Right lobe of liver (tissue), 4 donors: ENCODE measurements at regions not wholly inside any gene's neighbourhood (a gene's known extent, or its start where the extent isn't known, plus 50 kb on each side); places are given as distances from the start of the nearest gene placed in this dataset.

Experiments
- POLR2A ChIP-seq: fragments of 450-650 bp; IDR thresholded peaks from one replicate; pipeline ENCODE4 v1.6.1; 2017; ENCODE audit warnings: antibody characterized with exemption, mild to moderate bottlenecking
- TF ChIP-seq, protein P1 (sequence below), 4 donors: fragments of 200-600 bp in 3 of 4; fragments of 450-650 bp in 1 of 4; IDR thresholded peaks; one replicate each; pipeline versions ENCODE4 v1.5.1 to v1.8.0; 2016 to 2022; ENCODE audit warnings: antibody characterized with exemption in 4 of 4, mild to moderate bottlenecking in 2 of 4
- donor health status: DM: no; HTN: no; CAD: no.
- donor health status: DM: no; HTN: no; CAD: no.
- donor health status: DM: no; HTN: yes; CAD: no.

- TF ChIP-seq POLR2A = no peak
- TF ChIP-seq, protein P1, sequence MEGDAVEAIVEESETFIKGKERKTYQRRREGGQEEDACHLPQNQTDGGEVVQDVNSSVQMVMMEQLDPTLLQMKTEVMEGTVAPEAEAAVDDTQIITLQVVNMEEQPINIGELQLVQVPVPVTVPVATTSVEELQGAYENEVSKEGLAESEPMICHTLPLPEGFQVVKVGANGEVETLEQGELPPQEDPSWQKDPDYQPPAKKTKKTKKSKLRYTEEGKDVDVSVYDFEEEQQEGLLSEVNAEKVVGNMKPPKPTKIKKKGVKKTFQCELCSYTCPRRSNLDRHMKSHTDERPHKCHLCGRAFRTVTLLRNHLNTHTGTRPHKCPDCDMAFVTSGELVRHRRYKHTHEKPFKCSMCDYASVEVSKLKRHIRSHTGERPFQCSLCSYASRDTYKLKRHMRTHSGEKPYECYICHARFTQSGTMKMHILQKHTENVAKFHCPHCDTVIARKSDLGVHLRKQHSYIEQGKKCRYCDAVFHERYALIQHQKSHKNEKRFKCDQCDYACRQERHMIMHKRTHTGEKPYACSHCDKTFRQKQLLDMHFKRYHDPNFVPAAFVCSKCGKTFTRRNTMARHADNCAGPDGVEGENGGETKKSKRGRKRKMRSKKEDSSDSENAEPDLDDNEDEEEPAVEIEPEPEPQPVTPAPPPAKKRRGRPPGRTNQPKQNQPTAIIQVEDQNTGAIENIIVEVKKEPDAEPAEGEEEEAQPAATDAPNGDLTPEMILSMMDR (IDR thresholded peaks at IDR 0.05) = no peak
These were observed 207.7 kb upstream of the CAMK1G start for GRCh38 chr1:209375671-209376365.
